ENCODE measurements at regions not wholly inside any gene's neighbourhood (a gene's known extent, or its start where the extent isn't known, plus 50 kb on each side); places are given as distances from the start of the nearest gene placed in this dataset.

GRCh38 chr2:120401275-120402066, 55.5 kb downstream of the INHBB start:
- no peak for DNase-seq

GRCh38 chr2:120402067-120402433, 56.1 kb downstream of the INHBB start:
- no peak for DNase-seq

GRCh38 chr2:120402508-120402907, 56.6 kb downstream of the INHBB start:
- no peak for DNase-seq

- DNase-seq = no peak
Measured at GRCh38 chr2:120403261-120403660, 57.3 kb downstream of the INHBB start.

- no peak for DNase-seq
Measured at GRCh38 chr2:120403676-120404075, 57.7 kb downstream of the INHBB start.

- no peak for DNase-seq
Measured at GRCh38 chr2:120404274-120404673, 58.3 kb downstream of the INHBB start.

GRCh38 chr2:120404941-120405758, 59.2 kb downstream of the INHBB start:
- DNase-seq = no peak

- no peak for DNase-seq
Measured at GRCh38 chr2:120405759-120406099, 59.8 kb downstream of the INHBB start.

- DNase-seq = no peak
Measured at GRCh38 chr2:120406566-120406965, 60.6 kb downstream of the INHBB start.

GRCh38 chr2:120410487-120410886, 64.6 kb downstream of the INHBB start:
- no peak for DNase-seq

- no peak for DNase-seq
Measured at GRCh38 chr2:120415060-120415459, 69.1 kb downstream of the INHBB start.

- no peak for DNase-seq
Measured at GRCh38 chr2:120415728-120416509, 70.0 kb downstream of the INHBB start.

GRCh38 chr2:120418174-120418787, 72.3 kb downstream of the INHBB start:
- DNase-seq = no peak

- DNase-seq = no peak
Measured at GRCh38 chr2:120419073-120419472, 73.1 kb downstream of the INHBB start.

- DNase-seq = no peak
Measured at GRCh38 chr2:120419955-120420354, 74.0 kb downstream of the INHBB start.

GRCh38 chr2:120421126-120421829, 75.3 kb downstream of the INHBB start:
- no peak for DNase-seq

GRCh38 chr2:120421830-120422175, 75.9 kb downstream of the INHBB start:
- no peak for DNase-seq

- DNase-seq = no peak
Measured at GRCh38 chr2:120422465-120423160, 76.7 kb downstream of the INHBB start.

- no peak for DNase-seq
Measured at GRCh38 chr2:120423167-120423943, 77.4 kb downstream of the INHBB start.

GRCh38 chr2:120424274-120424796, 78.4 kb downstream of the INHBB start:
- DNase-seq = no peak

GRCh38 chr2:120425014-120425413, 79.1 kb downstream of the INHBB start:
- DNase-seq = no peak
